HEK293 (cell line): ENCODE measurements at regions not wholly inside any gene's neighbourhood (a gene's known extent, or its start where the extent isn't known, plus 50 kb on each side); places are given as distances from the start of the nearest gene placed in this dataset.

ENCODE experiments used
- SP2 ChIP-seq: fragments of 450-650 bp; formaldehyde crosslinking; IDR thresholded peaks from 2 replicates; pipeline ENCODE4 v1.5.1; 2016; ENCODE audit warnings: missing biosample characterization, missing genetic modification characterization
- ZEB2 ChIP-seq: fragments of 450-650 bp; formaldehyde crosslinking; IDR thresholded peaks from 2 replicates; pipeline ENCODE4 v1.5.1; 2016; ENCODE audit warnings: missing biosample characterization, missing genetic modification characterization
- ZNF391 ChIP-seq: fragments of 450-650 bp; formaldehyde crosslinking; IDR thresholded peaks from 2 replicates; pipeline ENCODE4 v1.5.1; 2016; ENCODE audit warnings: low read depth, missing biosample characterization, missing genetic modification characterization, borderline replicate concordance
- ZNF830 ChIP-seq: fragments of 450-650 bp; IDR thresholded peaks from 2 replicates; pipeline ENCODE4 v1.5.0; 2018; ENCODE audit warnings: missing biosample characterization, missing genetic modification characterization, low read depth, mild to moderate bottlenecking, moderate library complexity
- TF ChIP-seq, protein P1 (sequence below): fragments of 450-650 bp; formaldehyde crosslinking; IDR thresholded peaks from 2 replicates; pipeline ENCODE4 v1.5.1; 2016; ENCODE audit warnings: missing biosample characterization, missing genetic modification characterization
- TF ChIP-seq, protein P2 (sequence below): fragments of 450-650 bp; formaldehyde crosslinking; IDR thresholded peaks from 2 replicates; pipeline ENCODE4 v1.5.1; 2016; ENCODE audit warnings: missing biosample characterization, missing genetic modification characterization

DNA sequence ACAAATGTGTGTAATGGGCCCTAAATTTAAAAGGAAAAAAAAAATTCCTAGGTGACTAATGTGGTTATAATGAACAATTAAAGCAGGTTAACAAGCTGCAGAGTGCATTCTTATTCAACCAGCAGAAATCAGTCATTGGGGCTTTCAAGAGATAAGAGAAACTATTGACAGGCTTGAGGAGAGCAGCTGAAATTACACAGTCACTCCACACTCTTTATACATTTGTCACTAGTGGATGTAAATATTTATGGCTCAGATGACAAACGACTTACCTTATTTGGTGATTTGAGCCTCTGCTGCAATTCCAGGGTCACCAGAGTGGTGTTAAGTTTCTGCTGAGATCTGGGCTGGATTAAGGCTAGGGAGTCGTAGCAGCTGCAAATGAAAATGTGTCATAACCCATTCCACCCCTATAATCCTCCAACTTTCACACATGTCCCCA, 896.3 kb downstream of the TTLL7 start:
- TF ChIP-seq, protein P1, sequence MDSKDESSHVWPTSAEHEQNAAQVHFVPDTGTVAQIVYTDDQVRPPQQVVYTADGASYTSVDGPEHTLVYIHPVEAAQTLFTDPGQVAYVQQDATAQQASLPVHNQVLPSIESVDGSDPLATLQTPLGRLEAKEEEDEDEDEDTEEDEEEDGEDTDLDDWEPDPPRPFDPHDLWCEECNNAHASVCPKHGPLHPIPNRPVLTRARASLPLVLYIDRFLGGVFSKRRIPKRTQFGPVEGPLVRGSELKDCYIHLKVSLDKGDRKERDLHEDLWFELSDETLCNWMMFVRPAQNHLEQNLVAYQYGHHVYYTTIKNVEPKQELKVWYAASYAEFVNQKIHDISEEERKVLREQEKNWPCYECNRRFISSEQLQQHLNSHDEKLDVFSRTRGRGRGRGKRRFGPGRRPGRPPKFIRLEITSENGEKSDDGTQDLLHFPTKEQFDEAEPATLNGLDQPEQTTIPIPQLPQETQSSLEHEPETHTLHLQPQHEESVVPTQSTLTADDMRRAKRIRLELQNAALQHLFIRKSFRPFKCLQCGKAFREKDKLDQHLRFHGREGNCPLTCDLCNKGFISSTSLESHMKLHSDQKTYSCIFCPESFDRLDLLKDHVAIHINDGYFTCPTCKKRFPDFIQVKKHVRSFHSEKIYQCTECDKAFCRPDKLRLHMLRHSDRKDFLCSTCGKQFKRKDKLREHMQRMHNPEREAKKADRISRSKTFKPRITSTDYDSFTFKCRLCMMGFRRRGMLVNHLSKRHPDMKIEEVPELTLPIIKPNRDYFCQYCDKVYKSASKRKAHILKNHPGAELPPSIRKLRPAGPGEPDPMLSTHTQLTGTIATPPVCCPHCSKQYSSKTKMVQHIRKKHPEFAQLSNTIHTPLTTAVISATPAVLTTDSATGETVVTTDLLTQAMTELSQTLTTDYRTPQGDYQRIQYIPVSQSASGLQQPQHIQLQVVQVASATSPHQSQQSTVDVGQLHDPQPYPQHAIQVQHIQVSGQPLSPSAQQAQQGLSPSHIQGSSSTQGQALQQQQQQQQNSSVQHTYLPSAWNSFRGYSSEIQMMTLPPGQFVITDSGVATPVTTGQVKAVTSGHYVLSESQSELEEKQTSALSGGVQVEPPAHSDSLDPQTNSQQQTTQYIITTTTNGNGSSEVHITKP (tag by site-specific recombination): peak; percentile 52
- TF ChIP-seq ZEB2 (tag by site-specific recombination) (peak; percentile 87), ZNF391 (tag by site-specific recombination) (peak; percentile 72; the same call in 1 of the 2 replicates), ZNF830 (tag by site-specific recombination) (no peak), SP2 (no peak)
- TF ChIP-seq, protein P2, sequence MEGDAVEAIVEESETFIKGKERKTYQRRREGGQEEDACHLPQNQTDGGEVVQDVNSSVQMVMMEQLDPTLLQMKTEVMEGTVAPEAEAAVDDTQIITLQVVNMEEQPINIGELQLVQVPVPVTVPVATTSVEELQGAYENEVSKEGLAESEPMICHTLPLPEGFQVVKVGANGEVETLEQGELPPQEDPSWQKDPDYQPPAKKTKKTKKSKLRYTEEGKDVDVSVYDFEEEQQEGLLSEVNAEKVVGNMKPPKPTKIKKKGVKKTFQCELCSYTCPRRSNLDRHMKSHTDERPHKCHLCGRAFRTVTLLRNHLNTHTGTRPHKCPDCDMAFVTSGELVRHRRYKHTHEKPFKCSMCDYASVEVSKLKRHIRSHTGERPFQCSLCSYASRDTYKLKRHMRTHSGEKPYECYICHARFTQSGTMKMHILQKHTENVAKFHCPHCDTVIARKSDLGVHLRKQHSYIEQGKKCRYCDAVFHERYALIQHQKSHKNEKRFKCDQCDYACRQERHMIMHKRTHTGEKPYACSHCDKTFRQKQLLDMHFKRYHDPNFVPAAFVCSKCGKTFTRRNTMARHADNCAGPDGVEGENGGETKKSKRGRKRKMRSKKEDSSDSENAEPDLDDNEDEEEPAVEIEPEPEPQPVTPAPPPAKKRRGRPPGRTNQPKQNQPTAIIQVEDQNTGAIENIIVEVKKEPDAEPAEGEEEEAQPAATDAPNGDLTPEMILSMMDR (tag by site-specific recombination): no peak
